ENCODE measurements at regions not wholly inside any gene's neighbourhood (a gene's known extent, or its start where the extent isn't known, plus 50 kb on each side); places are given as distances from the start of the nearest gene placed in this dataset.

GRCh38 chr13:95387733-95388207 lies 86.5 kb upstream of the ABCC4 start:
- DNase-seq (ENCODE audit: low read depth in 2 of 2) = peak; percentile 25 to 26
- Histone ChIP-seq H3K27me3 (ENCODE audit: control insufficient read depth, insufficient read depth, low read length) (peaks cover 6% of the 10 kb centered on the region), H3K9ac (ENCODE audit: insufficient read depth, low read length) (no peak overlapping the region), H4K20me1 (ENCODE audit: control insufficient read depth, extremely low read depth, insufficient read depth, low read length) (no peaks in the 10 kb centered on the region), H3K79me2 (ENCODE audit: control insufficient read depth, insufficient read depth, low read length) (no peaks in the 10 kb centered on the region), H3K4me2 (ENCODE audit: extremely low read depth, insufficient read depth, low read length) (no peak overlapping the region), H3K4me3 (replicated peaks in 1 of 4; ENCODE audit: control extremely low read depth in 1 of 4, insufficient read depth in 1 of 4, low read depth in 3 of 4, low read length in 4 of 4) (no peak overlapping the region), H2AFZ (ENCODE audit: low read length) (no peak overlapping the region), H3K9me3 (ENCODE audit: control insufficient read depth, insufficient read depth, low read depth, low read length) (no peaks in the 10 kb centered on the region), H3K27ac (ENCODE audit: insufficient read depth, low read length) (no peak overlapping the region), H3K4me1 (ENCODE audit: control insufficient read depth, extremely low read depth, insufficient read depth, low read length) (no peaks in the 10 kb centered on the region), H3K36me3 (ENCODE audit: control insufficient read depth, insufficient read depth, low read length) (no peaks in the 10 kb centered on the region)
- TF ChIP-seq CTCF (conservative IDR thresholded peaks at IDR 0.05 in 1 of 2, IDR thresholded peaks at IDR 0.05 in 1 of 2; ENCODE audit: low read depth in 1 of 2, low read length in 2 of 2) (no peak), EZH2 (IDR thresholded peaks at IDR 0.05; ENCODE audit: low read length, missing control alignments) (no peak)

- Histone ChIP-seq H3K36me3 (ENCODE audit: control insufficient read depth, insufficient read depth, low read length) (no peaks in the 10 kb centered on the region), H3K4me2 (ENCODE audit: extremely low read depth, insufficient read depth, low read length) (no peak overlapping the region), H4K20me1 (ENCODE audit: control insufficient read depth, extremely low read depth, insufficient read depth, low read length) (no peaks in the 10 kb centered on the region), H3K9ac (ENCODE audit: insufficient read depth, low read length) (no peak overlapping the region), H3K27ac (ENCODE audit: insufficient read depth, low read length) (no peak overlapping the region), H3K4me3 (replicated peaks in 1 of 4; ENCODE audit: control extremely low read depth in 1 of 4, insufficient read depth in 1 of 4, low read depth in 3 of 4, low read length in 4 of 4) (no peak overlapping the region), H3K4me1 (ENCODE audit: control insufficient read depth, extremely low read depth, insufficient read depth, low read length) (no peaks in the 10 kb centered on the region), H3K9me3 (ENCODE audit: control insufficient read depth, insufficient read depth, low read depth, low read length) (no peaks in the 10 kb centered on the region), H3K79me2 (ENCODE audit: control insufficient read depth, insufficient read depth, low read length) (no peaks in the 10 kb centered on the region), H3K27me3 (ENCODE audit: control insufficient read depth, insufficient read depth, low read length) (peaks cover 6% of the 10 kb centered on the region), H2AFZ (ENCODE audit: low read length) (no peak overlapping the region)
- DNase-seq (ENCODE audit: low read depth in 2 of 2) = no peak
- no peak for TF ChIP-seq CTCF (conservative IDR thresholded peaks at IDR 0.05 in 1 of 2, IDR thresholded peaks at IDR 0.05 in 1 of 2; ENCODE audit: low read depth in 1 of 2, low read length in 2 of 2)
- no peak for TF ChIP-seq EZH2 (IDR thresholded peaks at IDR 0.05; ENCODE audit: low read length, missing control alignments)
Observed at GRCh38 chr13:95388420-95389079, 87.3 kb upstream of the ABCC4 start.

GRCh38 chr13:95391362-95391761 lies 90.1 kb upstream of the ABCC4 start:
- no peaks in the 10 kb centered on the region for H3K36me3 ChIP-seq (ENCODE audit: control insufficient read depth, insufficient read depth, low read length)
- H3K4me1 ChIP-seq (ENCODE audit: control insufficient read depth, extremely low read depth, insufficient read depth, low read length) = no peaks in the 10 kb centered on the region
- no peak overlapping the region for H2AFZ ChIP-seq (ENCODE audit: low read length)
- no peaks in the 10 kb centered on the region for H4K20me1 ChIP-seq (ENCODE audit: control insufficient read depth, extremely low read depth, insufficient read depth, low read length)
- no peak overlapping the region for H3K27ac ChIP-seq (ENCODE audit: insufficient read depth, low read length)
- no peak overlapping the region for H3K4me3 ChIP-seq (replicated peaks in 1 of 4; ENCODE audit: control extremely low read depth in 1 of 4, insufficient read depth in 1 of 4, low read depth in 3 of 4, low read length in 4 of 4)
- DNase-seq (ENCODE audit: low read depth in 2 of 2) = no peak
- H3K9me3 ChIP-seq (ENCODE audit: control insufficient read depth, insufficient read depth, low read depth, low read length) = no peaks in the 10 kb centered on the region
- no peak overlapping the region for H3K4me2 ChIP-seq (ENCODE audit: extremely low read depth, insufficient read depth, low read length)
- peaks cover 6% of the 10 kb centered on the region for H3K27me3 ChIP-seq (ENCODE audit: control insufficient read depth, insufficient read depth, low read length)
- no peaks in the 10 kb centered on the region for H3K79me2 ChIP-seq (ENCODE audit: control insufficient read depth, insufficient read depth, low read length)
- no peak for TF ChIP-seq EZH2 (IDR thresholded peaks at IDR 0.05; ENCODE audit: low read length, missing control alignments)
- no peak for TF ChIP-seq CTCF (conservative IDR thresholded peaks at IDR 0.05 in 1 of 2, IDR thresholded peaks at IDR 0.05 in 1 of 2; ENCODE audit: low read depth in 1 of 2, low read length in 2 of 2)
- H3K9ac ChIP-seq (ENCODE audit: insufficient read depth, low read length) = no peak overlapping the region
